ENCODE measurements at regions not wholly inside any gene's neighbourhood (a gene's known extent, or its start where the extent isn't known, plus 50 kb on each side); places are given as distances from the start of the nearest gene placed in this dataset.
"Not testable (repeated sequence)": the region's sequence is repeated elsewhere in the genome, so short reads cannot be mapped to it uniquely, and the experiment has no call there.

GRCh38 chr2:133882159-133882558 is 313.9 kb upstream of the NCKAP5 start:
- H3K27me3 ChIP-seq (ENCODE audit: insufficient read depth, low read length, poor library complexity, severe bottlenecking); CTCF ChIA-PET; DNase-seq; H3K9me3 Mint-ChIP-seq; POLR2A ChIA-PET; H3K27ac ChIP-seq (ENCODE audit: low read depth, low read length); H3K4me3 ChIP-seq (ENCODE audit: low read length); H3K36me3 ChIP-seq (ENCODE audit: insufficient read depth, low read length); H3K4me3 Mint-ChIP-seq; H3K9me3 ChIP-seq (ENCODE audit: low read length); H3K4me1 Mint-ChIP-seq; H3K36me3 Mint-ChIP-seq; H3K4me1 ChIP-seq (ENCODE audit: insufficient read depth, low read length); H3K27ac Mint-ChIP-seq: not testable (repeated sequence)
- peaks cover 21 to 45% of the 10 kb centered on the region in 2 donors for H3K27me3 Mint-ChIP-seq

DNA sequence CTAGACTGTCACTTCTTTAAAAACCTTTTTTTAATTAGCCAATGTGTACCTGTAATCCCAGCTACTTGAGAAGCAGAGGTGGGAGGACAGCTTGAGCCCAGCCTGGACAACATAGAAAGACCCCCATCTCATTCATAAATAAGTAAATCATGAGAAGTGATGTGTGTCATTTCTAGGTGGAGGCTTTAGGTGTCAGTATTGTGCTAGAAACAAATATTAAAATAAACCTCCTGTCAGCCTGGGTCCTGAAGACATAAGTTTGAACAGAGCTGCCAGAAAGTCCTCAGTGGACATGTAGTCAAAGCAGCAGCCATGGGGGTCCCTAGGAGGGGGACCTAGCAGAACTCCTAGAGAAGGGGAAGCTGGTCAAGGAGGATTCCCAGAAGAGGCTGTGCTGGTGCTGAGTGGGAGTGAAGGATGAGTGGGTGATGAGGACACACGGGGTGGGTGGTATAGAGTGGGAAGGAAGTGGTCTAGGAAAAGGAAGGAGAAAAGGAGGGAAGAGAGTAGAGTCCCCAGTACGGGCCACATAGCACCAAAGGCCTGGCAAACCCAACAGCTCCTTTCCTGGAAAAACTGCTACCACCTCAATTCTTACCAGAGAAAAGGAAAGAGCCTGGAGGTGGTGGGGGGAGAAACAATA is 316.6 kb upstream of the NCKAP5 start:
- H3K9me3 ChIP-seq (ENCODE audit: low read length): no peaks in the 10 kb centered on the region
- peaks cover 0 to 6% (median 0%) of the 10 kb centered on the region in 3 donors for H3K4me1 Mint-ChIP-seq
- no peak overlapping the region for H3K27ac ChIP-seq (ENCODE audit: low read depth, low read length)
- H3K4me3 Mint-ChIP-seq: no peak overlapping the region
- ChIA-PET CTCF (interaction anchor here (0.7 to 4.4 kb wide), 3 partner anchors 213 to 567 kb away, joined by 3 to 35 read pairs (median 4); no protein-coding TSS in a partner anchor), POLR2A (no interaction called here)
- H3K27me3 Mint-ChIP-seq: peaks cover 20 to 40% of the 10 kb centered on the region in 2 donors
- no peaks in the 10 kb centered on the region for H3K36me3 Mint-ChIP-seq
- no peaks in the 10 kb centered on the region for H3K27me3 ChIP-seq (ENCODE audit: insufficient read depth, low read length, poor library complexity, severe bottlenecking)
- DNase-seq: no peak
- H3K4me1 ChIP-seq (ENCODE audit: insufficient read depth, low read length): no peaks in the 10 kb centered on the region
- no peak overlapping the region for H3K27ac Mint-ChIP-seq
- H3K9me3 Mint-ChIP-seq: peaks cover 0 to 2% (median 0%) of the 10 kb centered on the region in 5 donors
- H3K4me3 ChIP-seq (ENCODE audit: low read length): no peak overlapping the region
- no peaks in the 10 kb centered on the region for H3K36me3 ChIP-seq (ENCODE audit: insufficient read depth, low read length)

DNA sequence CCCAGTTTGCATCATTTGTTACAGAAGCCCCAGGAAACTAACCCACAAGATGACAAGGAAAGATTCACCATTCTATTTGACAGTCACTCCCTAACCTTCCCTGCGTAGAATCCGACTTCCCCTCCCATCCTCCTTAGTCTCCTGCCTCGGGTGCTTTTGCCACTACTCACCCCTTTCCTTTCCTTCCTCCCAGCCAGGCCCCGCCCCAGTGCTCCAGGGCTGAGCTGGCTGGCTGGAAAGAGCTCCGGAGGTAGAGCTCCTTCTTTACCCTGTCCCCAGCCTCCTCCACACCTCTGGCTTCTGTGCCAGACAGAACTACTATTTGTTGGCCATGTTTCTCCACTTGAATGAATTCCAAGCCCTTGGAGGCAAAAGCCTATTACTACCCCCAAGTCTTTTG is 317.6 kb upstream of the NCKAP5 start:
- H3K4me1 Mint-ChIP-seq: peaks cover 0 to 6% (median 0%) of the 10 kb centered on the region in 3 donors
- POLR2A ChIA-PET: no interaction called here

GRCh38 chr2:133886735-133887675 is 318.7 kb upstream of the NCKAP5 start:
- ChIA-PET POLR2A (no interaction called here), CTCF (interaction anchor here (0.7 to 4.4 kb wide), 13 partner anchors 12 to 565 kb away, joined by 3 to 35 read pairs (median 4); no protein-coding TSS in a partner anchor)
- Histone ChIP-seq H3K27me3 (ENCODE audit: insufficient read depth, low read length, poor library complexity, severe bottlenecking) (no peaks in the 10 kb centered on the region), H3K27ac (ENCODE audit: low read depth, low read length) (no peak overlapping the region), H3K36me3 (ENCODE audit: insufficient read depth, low read length) (no peaks in the 10 kb centered on the region), H3K4me1 (ENCODE audit: insufficient read depth, low read length) (no peaks in the 10 kb centered on the region), H3K4me3 (ENCODE audit: low read length) (no peak overlapping the region), H3K9me3 (ENCODE audit: low read length) (no peaks in the 10 kb centered on the region)
- H3K27me3 Mint-ChIP-seq: peaks cover 14 to 29% of the 10 kb centered on the region in 2 donors
- no peaks in the 10 kb centered on the region for H3K9me3 Mint-ChIP-seq
- peaks cover 0 to 6% (median 0%) of the 10 kb centered on the region in 3 donors for H3K4me1 Mint-ChIP-seq
- H3K36me3 Mint-ChIP-seq: no peaks in the 10 kb centered on the region
- H3K4me3 Mint-ChIP-seq: no peak overlapping the region
- DNase-seq: peak; percentile 11 to 60 (median 19)
- no peak overlapping the region for H3K27ac Mint-ChIP-seq

More for the DNA sequence above, 317.6 kb upstream of the NCKAP5 start:
- Histone ChIP-seq H3K4me3 (ENCODE audit: low read length) (no peak overlapping the region), H3K27ac (ENCODE audit: low read depth, low read length) (no peak overlapping the region), H3K9me3 (ENCODE audit: low read length) (no peaks in the 10 kb centered on the region), H3K27me3 (ENCODE audit: insufficient read depth, low read length, poor library complexity, severe bottlenecking) (no peaks in the 10 kb centered on the region), H3K4me1 (ENCODE audit: insufficient read depth, low read length) (no peaks in the 10 kb centered on the region), H3K36me3 (ENCODE audit: insufficient read depth, low read length) (no peaks in the 10 kb centered on the region)
- Mint-ChIP-seq H3K9me3 (peaks cover 0 to 2% (median 0%) of the 10 kb centered on the region in 5 donors), H3K27ac (no peak overlapping the region), H3K27me3 (peaks cover 19 to 33% of the 10 kb centered on the region in 2 donors), H3K36me3 (no peaks in the 10 kb centered on the region), H3K4me3 (no peak overlapping the region)
- DNase-seq: no peak
- CTCF ChIA-PET: interaction anchor here (1.3 to 4.4 kb wide), 4 partner anchors 231 to 526 kb away, joined by 3 to 35 read pairs (median 4); no protein-coding TSS in a partner anchor

DNA sequence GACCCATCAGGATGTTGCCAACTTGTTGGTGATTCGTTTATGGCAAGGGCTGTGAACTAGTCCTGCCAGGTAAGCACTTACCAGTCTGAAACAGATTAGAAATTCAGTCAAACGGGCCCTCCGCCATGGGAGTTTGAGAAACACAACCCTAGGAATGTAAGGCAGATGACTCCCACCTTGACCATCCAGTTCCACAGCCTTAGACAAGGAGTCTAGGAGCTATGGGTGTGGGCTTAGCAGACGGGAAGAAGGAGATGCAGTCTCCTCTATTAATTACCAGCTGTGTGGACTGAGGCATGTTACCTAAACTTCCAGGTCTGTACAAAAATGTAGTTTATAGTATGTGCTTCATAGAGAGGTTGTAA is 319.4 kb upstream of the NCKAP5 start:
- CTCF ChIA-PET: interaction anchor here (1.0 to 4.4 kb wide), 7 partner anchors 11 to 564 kb away, joined by 3 to 35 read pairs (median 4); no protein-coding TSS in a partner anchor
- Mint-ChIP-seq H3K27me3 (peaks cover 10 to 26% of the 10 kb centered on the region in 2 donors), H3K9me3 (peaks cover 0 to 2% (median 0%) of the 10 kb centered on the region in 5 donors), H3K27ac (no peak overlapping the region), H3K4me3 (no peak overlapping the region), H3K4me1 (peaks cover 0 to 6% (median 0%) of the 10 kb centered on the region in 3 donors), H3K36me3 (no peaks in the 10 kb centered on the region)
- no peak overlapping the region for H3K4me3 ChIP-seq (ENCODE audit: low read length)
- no peaks in the 10 kb centered on the region for H3K27me3 ChIP-seq (ENCODE audit: insufficient read depth, low read length, poor library complexity, severe bottlenecking)
- POLR2A ChIA-PET: no interaction called here
- no peaks in the 10 kb centered on the region for H3K9me3 ChIP-seq (ENCODE audit: low read length)
- H3K4me1 ChIP-seq (ENCODE audit: insufficient read depth, low read length): no peaks in the 10 kb centered on the region
- H3K36me3 ChIP-seq (ENCODE audit: insufficient read depth, low read length): no peaks in the 10 kb centered on the region
- H3K27ac ChIP-seq (ENCODE audit: low read depth, low read length): no peak overlapping the region
- no peak for DNase-seq

GRCh38 chr2:133888107-133888506 is 319.8 kb upstream of the NCKAP5 start:
- H3K9me3 ChIP-seq (ENCODE audit: low read length): no peaks in the 10 kb centered on the region
- H3K4me3 ChIP-seq (ENCODE audit: low read length): no peak overlapping the region
- DNase-seq: no peak
- no peak overlapping the region for H3K27ac ChIP-seq (ENCODE audit: low read depth, low read length)
- no peak overlapping the region for H3K27ac Mint-ChIP-seq
- no peaks in the 10 kb centered on the region for H3K27me3 ChIP-seq (ENCODE audit: insufficient read depth, low read length, poor library complexity, severe bottlenecking)
- ChIA-PET POLR2A (no interaction called here), CTCF (interaction anchor here (1.3 to 4.4 kb wide), 3 partner anchors 472 to 564 kb away, joined by 3 to 35 read pairs (median 8); no protein-coding TSS in a partner anchor)
- H3K27me3 Mint-ChIP-seq: peaks cover 10 to 25% of the 10 kb centered on the region in 2 donors
- H3K4me1 ChIP-seq (ENCODE audit: insufficient read depth, low read length): no peaks in the 10 kb centered on the region
- H3K36me3 ChIP-seq (ENCODE audit: insufficient read depth, low read length): no peaks in the 10 kb centered on the region
- H3K4me1 Mint-ChIP-seq: peaks cover 0 to 6% (median 0%) of the 10 kb centered on the region in 3 donors
- H3K4me3 Mint-ChIP-seq: no peak overlapping the region
- H3K36me3 Mint-ChIP-seq: no peaks in the 10 kb centered on the region
- peaks cover 0 to 2% (median 0%) of the 10 kb centered on the region in 5 donors for H3K9me3 Mint-ChIP-seq

- no peak for DNase-seq
- CTCF ChIA-PET: interaction anchor here (1.0 to 1.3 kb wide), 2 partner anchors 356 to 523 kb away, joined by 3 to 4 read pairs; no protein-coding TSS in a partner anchor
- no peak overlapping the region for H3K4me3 Mint-ChIP-seq
- Histone ChIP-seq H3K9me3 (ENCODE audit: low read length) (no peaks in the 10 kb centered on the region), H3K27ac (ENCODE audit: low read depth, low read length) (no peak overlapping the region), H3K4me3 (ENCODE audit: low read length) (no peak overlapping the region), H3K36me3 (ENCODE audit: insufficient read depth, low read length) (no peaks in the 10 kb centered on the region), H3K4me1 (ENCODE audit: insufficient read depth, low read length) (no peaks in the 10 kb centered on the region), H3K27me3 (ENCODE audit: insufficient read depth, low read length, poor library complexity, severe bottlenecking) (no peaks in the 10 kb centered on the region)
- POLR2A ChIA-PET: no interaction called here
- H3K27ac Mint-ChIP-seq: no peak overlapping the region
- H3K36me3 Mint-ChIP-seq: no peaks in the 10 kb centered on the region
- peaks cover 15 to 24% of the 10 kb centered on the region in 2 donors for H3K27me3 Mint-ChIP-seq
- peaks cover 0 to 4% (median 0%) of the 10 kb centered on the region in 5 donors for H3K9me3 Mint-ChIP-seq
- H3K4me1 Mint-ChIP-seq: peaks cover 0 to 6% (median 0%) of the 10 kb centered on the region in 3 donors
These were observed 320.5 kb upstream of the NCKAP5 start for GRCh38 chr2:133888621-133889219.
